GM18867 (cell line): ENCODE measurements at regions not wholly inside any gene's neighbourhood (a gene's known extent, or its start where the extent isn't known, plus 50 kb on each side); places are given as distances from the start of the nearest gene placed in this dataset.
"Not testable (repeated sequence)": the region's sequence is repeated elsewhere in the genome, so short reads cannot be mapped to it uniquely, and the experiment has no call there.

ENCODE experiments used
- ATAC-seq: cut with Tn5 transposase; IDR thresholded peaks from one replicate; pipeline ENCODE4 v1.9.1; 2021; ENCODE audit warnings: mild to moderate bottlenecking, moderate library complexity; ENCODE audit not compliant: unreplicated experiment

DNA sequence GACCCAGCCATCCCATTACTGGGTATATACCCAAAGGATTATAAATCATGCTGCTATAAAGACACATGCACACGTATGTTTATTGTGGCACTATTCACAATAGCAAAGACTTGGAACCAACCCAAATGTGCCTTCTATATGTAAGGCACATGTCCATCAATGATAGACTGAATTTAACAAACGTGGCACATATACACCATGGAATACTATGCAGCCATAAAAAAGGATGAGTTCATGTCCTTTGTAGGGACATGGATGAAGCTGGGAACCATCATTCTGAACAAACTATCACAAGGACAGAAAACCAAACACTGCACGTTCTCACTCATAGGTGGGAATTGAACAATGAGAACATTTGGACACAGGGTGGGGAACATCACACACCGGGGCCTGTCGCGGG is 92.1 kb downstream of the TRIM27 start:
- ATAC-seq: not testable (repeated sequence)

- ATAC-seq: not testable (repeated sequence)
Measured at GRCh38 chr6:28836703-28837102, 87.1 kb downstream of the TRIM27 start.

DNA sequence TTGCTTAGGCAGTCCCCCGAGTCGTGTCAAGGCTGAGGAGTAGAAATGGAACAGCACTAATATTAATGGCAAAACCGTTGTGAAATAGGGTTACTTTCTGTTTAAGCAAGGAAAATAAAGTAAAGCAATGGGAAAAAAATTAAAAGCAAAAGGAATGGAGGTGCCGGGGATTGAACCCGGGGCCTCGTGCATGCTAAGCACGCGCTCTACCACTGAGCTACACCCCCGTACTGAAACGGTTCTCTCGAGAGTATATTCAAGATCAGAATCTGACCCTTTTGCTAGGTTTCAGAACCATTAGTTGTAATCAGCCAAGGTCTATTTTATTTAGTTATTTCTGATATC is 85.5 kb downstream of the TRIM27 start:
- ATAC-seq: peak; percentile 62

GRCh38 chr6:28838634-28839442 is 84.9 kb downstream of the TRIM27 start:
- peak; percentile 67 for ATAC-seq

- ATAC-seq: no peak
Measured at GRCh38 chr6:28839443-28840120, 84.2 kb downstream of the TRIM27 start.

DNA sequence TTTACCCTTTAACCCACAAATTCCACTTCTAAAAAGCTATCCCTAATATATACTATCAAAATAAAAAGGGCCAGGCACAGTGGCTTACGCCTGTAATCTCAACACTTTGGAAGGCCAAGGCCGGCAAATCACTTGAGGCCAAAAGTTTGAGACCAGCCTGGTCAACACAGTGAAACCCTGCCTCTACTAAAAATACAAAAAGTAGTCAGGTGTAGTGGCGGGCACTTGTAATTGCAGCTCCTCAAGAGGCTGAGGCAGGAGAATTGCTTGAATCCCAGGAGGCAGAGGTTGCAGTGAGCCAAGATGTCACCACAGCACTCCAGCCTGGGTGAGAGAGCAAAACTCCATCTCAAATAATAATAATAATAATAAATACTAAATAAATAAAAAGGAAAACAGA is 82.5 kb downstream of the TRIM27 start:
- ATAC-seq: no peak

GRCh38 chr6:28848756-28849155 is 75.0 kb downstream of the TRIM27 start:
- ATAC-seq: not testable (repeated sequence)
